Chondrocyte (in vitro differentiated cells): ENCODE measurements at regions not wholly inside any gene's neighbourhood (a gene's known extent, or its start where the extent isn't known, plus 50 kb on each side); places are given as distances from the start of the nearest gene placed in this dataset.

Experiments
- DNase-seq: peaks from one replicate; pipeline ENCODE4 v3.0.0; 2021; ENCODE audit warnings: mixed read lengths, low spot score
- H3K27ac Mint-ChIP-seq: one replicate; pipeline ENCODE4 v1.8.0; 2021; ENCODE audit warnings: mild to moderate bottlenecking, moderate library complexity, mixed read lengths; ENCODE audit not compliant: unreplicated experiment
- H3K27me3 Mint-ChIP-seq: 2 replicates; pipeline ENCODE4 v1.8.0; 2021; ENCODE audit warnings: low read depth, mixed read lengths
- H3K36me3 Mint-ChIP-seq: 2 replicates; pipeline ENCODE4 v1.8.0; 2021; ENCODE audit warnings: low read depth, mixed read lengths
- H3K4me1 Mint-ChIP-seq: 2 replicates; pipeline ENCODE4 v1.8.0; 2021; ENCODE audit warnings: low read depth, mild to moderate bottlenecking, mixed read lengths
- H3K4me3 Mint-ChIP-seq: one replicate; pipeline ENCODE4 v1.8.0; 2021; ENCODE audit warnings: mild to moderate bottlenecking, moderate library complexity, mixed read lengths; ENCODE audit not compliant: unreplicated experiment
- H3K9me3 Mint-ChIP-seq: 2 replicates; pipeline ENCODE4 v1.8.0; 2021; ENCODE audit warnings: low read depth, mixed read lengths
- CTCF ChIP-seq: fragments of 200-600 bp; sonication (generic); IDR thresholded peaks from 2 replicates; pipeline ENCODE4 v1.5.0; 2021; ENCODE audit warnings: antibody characterized with exemption, mild to moderate bottlenecking, moderate library complexity

- H3K27me3 Mint-ChIP-seq: peaks cover 12% of the 10 kb centered on the region
- TF ChIP-seq CTCF: no peak
- no peak for DNase-seq
- H3K4me3 Mint-ChIP-seq: no peak overlapping the region
- H3K4me1 Mint-ChIP-seq: no peaks in the 10 kb centered on the region
- no peaks in the 10 kb centered on the region for H3K36me3 Mint-ChIP-seq
- no peak overlapping the region for H3K27ac Mint-ChIP-seq
- H3K9me3 Mint-ChIP-seq: peaks cover 3% of the 10 kb centered on the region
These were observed 149.9 kb upstream of the RBBP8 start for GRCh38 chr18:22783245-22783644.

- no peak overlapping the region for H3K27ac Mint-ChIP-seq
- no peaks in the 10 kb centered on the region for H3K36me3 Mint-ChIP-seq
- TF ChIP-seq CTCF: no peak
- H3K4me1 Mint-ChIP-seq: no peaks in the 10 kb centered on the region
- peaks cover 3% of the 10 kb centered on the region for H3K9me3 Mint-ChIP-seq
- H3K4me3 Mint-ChIP-seq: no peak overlapping the region
- DNase-seq: no peak
- H3K27me3 Mint-ChIP-seq: peaks cover 10% of the 10 kb centered on the region
These were observed 149.5 kb upstream of the RBBP8 start for GRCh38 chr18:22783662-22784076.

GRCh38 chr18:22789052-22789451, 144.1 kb upstream of the RBBP8 start:
- DNase-seq: no peak
- no peak overlapping the region for H3K27ac Mint-ChIP-seq

GRCh38 chr18:22789600-22789999, 143.5 kb upstream of the RBBP8 start:
- Mint-ChIP-seq H3K9me3 (no peaks in the 10 kb centered on the region), H3K27me3 (no peaks in the 10 kb centered on the region), H3K36me3 (no peaks in the 10 kb centered on the region), H3K4me3 (no peak overlapping the region), H3K27ac (no peak overlapping the region), H3K4me1 (no peaks in the 10 kb centered on the region)
- TF ChIP-seq CTCF: no peak
- no peak for DNase-seq

More at GRCh38 chr18:22789052-22789451, 144.1 kb upstream of the RBBP8 start:
- no peaks in the 10 kb centered on the region for H3K36me3 Mint-ChIP-seq
- H3K4me1 Mint-ChIP-seq: no peaks in the 10 kb centered on the region
- no peaks in the 10 kb centered on the region for H3K9me3 Mint-ChIP-seq
- H3K27me3 Mint-ChIP-seq: no peaks in the 10 kb centered on the region
- H3K4me3 Mint-ChIP-seq: no peak overlapping the region
- TF ChIP-seq CTCF: no peak

- H3K36me3 Mint-ChIP-seq: no peaks in the 10 kb centered on the region
- H3K27ac Mint-ChIP-seq: no peak overlapping the region
- H3K9me3 Mint-ChIP-seq: no peaks in the 10 kb centered on the region
- H3K27me3 Mint-ChIP-seq: no peaks in the 10 kb centered on the region
- no peaks in the 10 kb centered on the region for H3K4me1 Mint-ChIP-seq
- H3K4me3 Mint-ChIP-seq: no peak overlapping the region
- no peak for TF ChIP-seq CTCF
- no peak for DNase-seq
These were observed 142.4 kb upstream of the RBBP8 start for GRCh38 chr18:22790545-22791309.
